ENCODE measurements at regions not wholly inside any gene's neighbourhood (a gene's known extent, or its start where the extent isn't known, plus 50 kb on each side); places are given as distances from the start of the nearest gene placed in this dataset.

GRCh38 chr5:152987131-152987530 is 503.3 kb upstream of the GRIA1 start:
- TF ChIP-seq CTCF (IDR thresholded peaks at IDR 0.05) = no peak
- no peak for TF ChIP-seq POLR2A (IDR thresholded peaks at IDR 0.05)
